CD4-positive, alpha-beta T cell treated with Interleukin-6 for 4 hours (primary cell): ENCODE measurements at regions not wholly inside any gene's neighbourhood (a gene's known extent, or its start where the extent isn't known, plus 50 kb on each side); places are given as distances from the start of the nearest gene placed in this dataset.
"Not testable (repeated sequence)": the region's sequence is repeated elsewhere in the genome, so short reads cannot be mapped to it uniquely, and the experiment has no call there.

Experiments used
- DNase-seq: peaks from one replicate; pipeline ENCODE4 v3.0.0-alpha.2; 2020; ENCODE audit warnings: mixed read lengths

GRCh38 chr10:123270806-123271205, 116.6 kb downstream of the BUB3 start:
- no peak for DNase-seq

- no peak for DNase-seq
These were observed 118.0 kb downstream of the BUB3 start for GRCh38 chr10:123272171-123272570.

GRCh38 chr10:123274306-123275135, 120.3 kb downstream of the BUB3 start:
- DNase-seq = no peak

- no peak for DNase-seq
These were observed 120.9 kb downstream of the BUB3 start for GRCh38 chr10:123275136-123275564.

GRCh38 chr10:123278445-123278844, 124.2 kb downstream of the BUB3 start:
- no peak for DNase-seq

- not testable (repeated sequence) for DNase-seq
These were observed 129.2 kb downstream of the BUB3 start for GRCh38 chr10:123283371-123283770.

DNA sequence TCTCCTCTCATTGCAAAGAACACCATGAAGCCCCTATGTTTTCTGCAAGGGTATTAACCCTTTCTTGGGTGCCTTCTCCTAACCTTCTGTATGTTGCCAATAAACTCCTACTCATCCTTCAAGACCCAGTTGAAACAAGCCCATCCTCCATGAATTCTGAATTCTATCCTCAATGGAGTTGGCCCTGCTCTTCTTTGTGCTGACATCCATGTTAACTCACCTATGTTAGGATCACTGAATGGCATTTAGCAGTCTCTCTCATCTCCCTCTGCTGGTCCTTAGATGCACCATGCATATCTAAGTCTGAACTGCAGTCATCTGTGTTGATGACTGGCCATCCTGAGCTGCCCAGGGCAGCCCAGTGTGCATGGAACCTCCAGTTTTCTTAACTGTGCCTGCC, 129.8 kb downstream of the BUB3 start:
- no peak for DNase-seq

DNA sequence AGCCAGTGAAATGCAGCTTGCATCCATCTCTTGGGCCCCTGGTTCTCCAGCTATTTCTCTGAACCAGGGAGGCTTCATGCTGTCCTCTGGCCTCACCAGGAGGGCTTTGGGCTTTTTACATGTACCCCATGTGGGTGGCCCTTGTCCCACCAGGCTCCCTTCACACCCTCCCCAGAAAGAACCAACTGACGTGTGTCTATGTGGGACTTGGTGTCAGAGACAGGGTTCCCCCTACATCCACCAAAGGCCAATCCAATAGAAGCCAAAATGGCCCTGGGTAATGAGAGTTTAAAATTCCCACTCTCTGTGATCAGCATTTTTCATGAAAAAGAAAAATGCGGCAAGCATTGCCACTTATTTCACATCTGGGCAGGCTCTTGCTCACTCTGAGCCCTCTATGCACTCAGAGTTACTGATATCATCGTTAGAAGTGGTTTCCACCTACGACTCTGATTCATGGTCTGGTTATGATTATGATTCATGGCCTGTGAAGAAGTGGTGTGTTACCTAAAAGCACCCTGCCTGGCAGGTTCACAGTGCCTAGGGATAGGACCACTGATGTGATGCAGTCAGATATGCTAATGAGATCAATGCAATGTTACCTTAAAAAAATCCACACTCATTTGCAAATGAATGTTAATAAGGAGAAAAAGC, 133.5 kb downstream of the BUB3 start:
- DNase-seq = no peak

DNA sequence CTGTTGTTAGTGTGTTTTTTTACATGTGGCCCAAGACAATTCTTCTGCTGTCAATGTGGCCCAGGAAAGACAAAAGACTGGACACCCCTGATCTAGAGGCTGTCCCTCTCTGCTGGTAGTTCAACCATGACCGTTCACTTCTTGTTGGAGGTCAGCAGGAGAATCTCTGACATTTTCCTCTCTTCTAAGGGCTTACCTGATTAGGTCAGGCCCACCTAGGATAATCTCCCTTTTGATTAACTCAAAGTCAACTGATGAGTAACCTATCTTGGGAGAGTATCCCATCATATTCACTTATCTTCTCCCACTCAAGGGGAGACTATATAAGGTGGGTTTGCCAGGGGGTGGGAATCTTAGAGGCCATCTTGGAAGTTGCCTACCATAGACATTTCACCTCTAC, 135.2 kb downstream of the BUB3 start:
- no peak for DNase-seq

GRCh38 chr10:123294109-123294508, 139.9 kb downstream of the BUB3 start:
- DNase-seq = no peak

DNA sequence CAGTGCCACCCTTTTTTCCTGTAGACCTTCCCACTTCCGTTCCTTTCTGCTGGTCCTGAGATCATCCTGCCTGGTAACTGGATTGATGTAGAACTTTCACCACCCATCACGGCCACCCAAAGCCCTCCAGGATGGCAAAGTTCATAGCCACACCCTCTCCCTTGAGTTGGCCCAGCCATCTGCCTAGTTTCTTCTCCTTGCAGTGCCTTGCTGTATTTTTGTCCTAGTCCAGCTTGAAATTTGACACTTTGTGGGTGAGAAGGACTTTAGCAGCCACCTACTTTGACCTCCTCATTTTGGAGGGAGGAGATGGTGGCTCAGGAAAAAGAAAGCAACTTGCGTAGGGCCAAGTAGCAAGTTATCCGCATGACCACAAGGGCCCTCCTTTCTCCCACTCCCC, 140.7 kb downstream of the BUB3 start:
- no peak for DNase-seq

- no peak for DNase-seq
These were observed 141.4 kb downstream of the BUB3 start for GRCh38 chr10:123295644-123296043.

DNA sequence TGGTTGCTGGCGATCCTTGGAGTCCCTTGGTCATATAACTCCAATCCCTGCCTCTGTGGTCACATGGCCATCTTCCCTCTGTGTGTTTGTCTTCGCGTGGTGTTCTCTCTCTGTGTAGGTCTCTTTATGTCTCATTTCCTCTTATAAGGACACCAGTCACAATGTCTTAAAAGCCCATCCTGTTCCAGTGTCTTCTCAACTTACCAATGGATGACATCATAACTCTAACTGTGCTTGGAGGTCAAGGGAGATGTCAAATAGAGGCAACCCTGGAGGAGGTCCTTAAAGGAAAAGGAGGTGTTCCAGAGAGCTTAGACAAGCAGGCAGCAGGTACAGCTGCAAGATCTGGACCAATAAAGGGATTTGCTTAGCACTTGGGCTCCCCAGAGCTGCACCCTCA, 143.0 kb downstream of the BUB3 start:
- no peak for DNase-seq

DNA sequence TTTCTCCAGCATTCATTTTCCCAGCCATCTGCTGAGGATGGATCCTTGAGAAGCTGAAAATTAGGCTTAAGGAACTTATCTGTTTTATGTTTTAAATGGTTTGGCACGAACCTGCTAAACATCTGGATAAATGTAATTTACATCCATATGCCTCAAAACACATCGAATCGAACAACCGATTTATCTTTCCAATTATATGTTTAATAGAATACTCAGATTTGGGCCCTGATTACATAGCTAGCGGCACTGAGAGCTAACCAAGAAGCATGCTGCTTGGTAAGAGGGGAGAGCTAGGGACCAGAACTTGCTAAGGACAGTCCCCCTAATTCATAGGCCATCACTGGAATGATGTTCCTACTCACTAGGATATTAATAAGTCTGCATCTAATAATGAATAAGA, 144.4 kb downstream of the BUB3 start:
- DNase-seq = no peak

GRCh38 chr10:123299598-123299997, 145.4 kb downstream of the BUB3 start:
- DNase-seq = no peak

GRCh38 chr10:123301077-123301857, 147.1 kb downstream of the BUB3 start:
- DNase-seq = no peak

DNA sequence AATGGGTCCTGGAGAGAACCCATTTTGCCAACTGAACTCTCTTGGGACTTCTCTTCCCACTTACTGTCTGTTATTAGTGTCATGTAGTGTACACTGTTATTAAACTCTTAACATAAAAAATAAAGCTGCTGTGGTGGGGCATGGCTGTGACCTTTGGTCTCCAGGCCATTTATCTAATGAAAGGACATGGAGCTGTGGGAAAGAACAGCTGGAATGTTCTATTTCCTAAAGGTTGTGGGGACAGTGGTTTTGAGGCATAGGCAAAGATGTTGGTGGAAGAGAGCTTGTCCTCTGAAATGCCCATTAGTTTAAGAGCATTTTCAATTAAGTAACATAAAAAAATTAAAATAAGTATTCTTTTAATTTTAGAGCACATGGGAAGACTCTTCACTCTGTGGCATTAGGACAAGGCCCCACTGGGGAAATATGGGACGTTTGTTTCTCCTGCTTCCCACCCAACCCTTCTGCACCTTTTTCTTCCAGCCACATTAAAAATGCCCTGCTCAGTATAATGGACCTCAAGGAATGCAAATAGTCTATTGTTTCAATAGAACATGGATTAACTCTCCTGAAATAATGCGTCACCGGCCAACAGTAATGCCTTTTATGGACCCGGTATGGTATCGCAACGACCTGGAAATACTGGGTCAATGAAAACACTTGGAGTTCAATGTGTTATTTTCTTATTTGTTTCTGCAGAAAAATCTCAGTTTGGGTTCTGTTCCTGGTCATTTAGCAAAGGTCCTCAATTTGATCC, 149.6 kb downstream of the BUB3 start:
- no peak for DNase-seq

- no peak for DNase-seq
These were observed 151.5 kb downstream of the BUB3 start for GRCh38 chr10:123305671-123306070.

- DNase-seq = no peak
These were observed 152.1 kb downstream of the BUB3 start for GRCh38 chr10:123306290-123306689.

DNA sequence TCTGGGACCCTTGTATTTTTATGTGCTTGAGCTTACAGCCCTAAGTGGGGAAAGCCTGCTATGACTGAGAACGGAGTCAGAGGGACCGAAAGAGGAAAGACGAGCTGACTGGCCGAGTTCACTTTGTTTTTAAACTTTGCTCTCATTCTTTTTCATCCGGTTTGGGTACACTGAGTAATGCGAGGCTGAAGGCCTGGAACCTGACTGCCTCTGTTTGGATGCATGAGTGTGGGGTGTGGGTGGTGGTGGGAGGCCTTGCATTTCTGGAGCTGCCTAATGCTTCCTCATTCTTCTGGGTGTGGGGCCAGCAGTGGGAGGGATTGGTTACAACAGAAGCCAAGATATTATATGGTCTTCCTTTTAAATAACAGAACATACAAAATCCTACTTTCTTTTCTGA, 155.5 kb downstream of the BUB3 start:
- no peak for DNase-seq

DNA sequence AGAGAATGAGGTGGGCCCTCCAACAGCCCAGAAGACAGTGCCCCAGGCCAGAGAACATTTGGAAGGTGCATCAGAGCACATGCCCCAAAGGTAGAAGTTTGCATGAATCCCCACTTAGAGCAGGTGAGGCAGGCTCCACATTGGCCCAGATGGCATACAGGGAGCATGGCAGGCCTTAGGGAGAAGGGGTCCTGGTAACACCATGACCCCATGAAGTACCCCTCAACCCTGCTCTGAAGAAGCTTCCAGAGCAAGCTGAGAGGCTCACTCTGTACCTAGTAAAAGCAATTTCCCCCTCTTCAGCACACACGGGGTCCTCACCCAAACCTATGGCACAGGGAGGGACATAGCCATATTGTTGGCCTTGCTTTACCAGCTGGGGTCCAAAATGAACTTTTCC, 162.6 kb downstream of the BUB3 start:
- DNase-seq = no peak

GRCh38 chr10:123318516-123318915, 164.3 kb downstream of the BUB3 start:
- DNase-seq = no peak

- no peak for DNase-seq
These were observed 165.9 kb downstream of the BUB3 start for GRCh38 chr10:123320091-123320490.
